HepG2 (cell line): ENCODE measurements at regions not wholly inside any gene's neighbourhood (a gene's known extent, or its start where the extent isn't known, plus 50 kb on each side); places are given as distances from the start of the nearest gene placed in this dataset.

ENCODE experiments used
- NR3C1 ChIP-seq: sonication (generic); formaldehyde crosslinking; IDR thresholded peaks from 2 replicates; pipeline ENCODE4 v1.4.0; 2020; ENCODE audit warnings: missing genetic modification reagents
- ZNF619 ChIP-seq: sonication (generic); formaldehyde crosslinking; IDR thresholded peaks from 2 replicates; pipeline ENCODE4 v1.4.0; 2020; ENCODE audit warnings: mild to moderate bottlenecking, missing genetic modification reagents
- TF ChIP-seq, protein P1 (sequence below): sonication (generic); formaldehyde crosslinking; IDR thresholded peaks from 2 replicates; pipeline ENCODE4 v1.5.1; 2020; ENCODE audit warnings: missing genetic modification reagents, mild to moderate bottlenecking, borderline replicate concordance
- TF ChIP-seq, protein P2 (sequence below): sonication (generic); formaldehyde crosslinking; IDR thresholded peaks from 2 replicates; pipeline ENCODE4 v1.4.0; 2020; ENCODE audit warnings: missing genetic modification reagents, low read depth, mild to moderate bottlenecking, borderline replicate concordance

DNA sequence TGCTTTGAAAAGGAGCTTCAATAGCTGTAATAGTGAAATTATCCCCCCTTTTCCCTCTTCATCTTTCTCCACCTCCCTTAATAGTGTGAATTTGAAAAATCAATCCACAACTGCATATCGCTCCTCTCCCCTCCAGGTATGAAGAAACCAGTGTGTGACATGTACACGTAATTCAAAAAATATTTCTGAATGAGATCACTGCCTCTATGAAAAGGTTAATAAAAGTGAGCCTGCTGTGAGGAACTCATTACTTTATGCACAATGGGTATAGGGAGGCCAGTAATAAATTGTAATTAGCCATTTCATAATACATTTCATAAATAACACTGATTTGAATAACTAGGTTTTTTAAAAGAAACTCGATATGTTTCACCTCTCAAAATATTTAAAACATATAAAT is 209.0 kb upstream of the KYNU start:
- TF ChIP-seq, protein P1, sequence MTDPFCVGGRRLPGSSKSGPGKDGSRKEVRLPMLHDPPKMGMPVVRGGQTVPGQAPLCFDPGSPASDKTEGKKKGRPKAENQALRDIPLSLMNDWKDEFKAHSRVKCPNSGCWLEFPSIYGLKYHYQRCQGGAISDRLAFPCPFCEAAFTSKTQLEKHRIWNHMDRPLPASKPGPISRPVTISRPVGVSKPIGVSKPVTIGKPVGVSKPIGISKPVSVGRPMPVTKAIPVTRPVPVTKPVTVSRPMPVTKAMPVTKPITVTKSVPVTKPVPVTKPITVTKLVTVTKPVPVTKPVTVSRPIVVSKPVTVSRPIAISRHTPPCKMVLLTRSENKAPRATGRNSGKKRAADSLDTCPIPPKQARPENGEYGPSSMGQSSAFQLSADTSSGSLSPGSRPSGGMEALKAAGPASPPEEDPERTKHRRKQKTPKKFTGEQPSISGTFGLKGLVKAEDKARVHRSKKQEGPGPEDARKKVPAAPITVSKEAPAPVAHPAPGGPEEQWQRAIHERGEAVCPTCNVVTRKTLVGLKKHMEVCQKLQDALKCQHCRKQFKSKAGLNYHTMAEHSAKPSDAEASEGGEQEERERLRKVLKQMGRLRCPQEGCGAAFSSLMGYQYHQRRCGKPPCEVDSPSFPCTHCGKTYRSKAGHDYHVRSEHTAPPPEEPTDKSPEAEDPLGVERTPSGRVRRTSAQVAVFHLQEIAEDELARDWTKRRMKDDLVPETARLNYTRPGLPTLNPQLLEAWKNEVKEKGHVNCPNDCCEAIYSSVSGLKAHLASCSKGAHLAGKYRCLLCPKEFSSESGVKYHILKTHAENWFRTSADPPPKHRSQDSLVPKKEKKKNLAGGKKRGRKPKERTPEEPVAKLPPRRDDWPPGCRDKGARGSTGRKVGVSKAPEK, result no peak
- TF ChIP-seq NR3C1, result no peak
- TF ChIP-seq, protein P2, sequence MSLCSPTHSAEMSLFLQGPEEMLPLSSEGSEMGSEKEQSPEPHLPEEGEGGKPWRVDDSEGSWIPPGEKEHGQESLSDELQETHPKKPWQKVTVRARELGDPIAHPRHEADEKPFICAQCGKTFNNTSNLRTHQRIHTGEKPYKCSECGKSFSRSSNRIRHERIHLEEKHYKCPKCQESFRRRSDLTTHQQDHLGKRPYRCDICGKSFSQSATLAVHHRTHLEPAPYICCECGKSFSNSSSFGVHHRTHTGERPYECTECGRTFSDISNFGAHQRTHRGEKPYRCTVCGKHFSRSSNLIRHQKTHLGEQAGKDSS (CRISPR knock-in tag), result no peak
- no peak for TF ChIP-seq ZNF619
